Kidney (tissue), 13 donors: ENCODE measurements at regions not wholly inside any gene's neighbourhood (a gene's known extent, or its start where the extent isn't known, plus 50 kb on each side); places are given as distances from the start of the nearest gene placed in this dataset.

Experiments used
- DNase-seq, 5 donors: peaks; one replicate each; pipeline ENCODE4 v3.0.0-alpha.2; 2013 to 2020
- FAIRE-seq: peaks from 2 replicates; lab custom pipeline; 2012; peaks lifted over from hg19 to GRCh38; lab: Jason Lieb, UNC
- H3K27ac ChIP-seq, 2 donors: one replicate each; pipeline ENCODE4 v1.7.0; 2013; ENCODE audit warnings: low read depth in 2 of 2, low read length in 2 of 2, inconsistent platforms in 1 of 2
- H3K27me3 ChIP-seq: one replicate; pipeline ENCODE4 v1.7.1; 2013; ENCODE audit warnings: low read length, inconsistent platforms; ENCODE audit not compliant: control insufficient read depth, insufficient read depth
- H3K36me3 ChIP-seq, 3 donors: one replicate each; pipeline versions ENCODE4 v1.7.0 to v1.7.1; 2013; ENCODE audit warnings: low read length in 3 of 3, control low read depth in 1 of 3, inconsistent platforms in 1 of 3; ENCODE audit not compliant: insufficient read depth in 3 of 3, control insufficient read depth in 2 of 3
- H3K4me1 ChIP-seq, 3 donors: one replicate each; pipeline versions ENCODE4 v1.7.0 to v1.7.1; 2013; ENCODE audit warnings: low read length in 3 of 3, inconsistent platforms in 1 of 3, low read depth in 1 of 3; ENCODE audit not compliant: control insufficient read depth in 2 of 3, insufficient read depth in 2 of 3
- H3K4me3 ChIP-seq, 3 donors: one replicate each; pipeline versions ENCODE4 v1.7.0 to v1.8.1; 2013; ENCODE audit warnings: low read length in 3 of 3, control low read depth in 1 of 3, inconsistent platforms in 1 of 3
- H3K9ac ChIP-seq, 3 donors: one replicate each; pipeline versions ENCODE4 v1.7.0 to v1.7.1; 2013; ENCODE audit warnings: low read length in 3 of 3, control low read depth in 1 of 3, inconsistent platforms in 1 of 3
- H3K9me3 ChIP-seq, 3 donors: one replicate each; pipeline versions ENCODE4 v1.7.0 to v1.7.1; 2013; ENCODE audit warnings: low read length in 3 of 3, control low read depth in 1 of 3, inconsistent platforms in 1 of 3; ENCODE audit not compliant: control insufficient read depth in 2 of 3, insufficient read depth in 1 of 3
- CTCF ChIP-seq: IDR thresholded peaks from 3 replicates; pipeline ENCODE4 v1.5.1; 2012; ENCODE audit warnings: mild to moderate bottlenecking, moderate library complexity, borderline replicate concordance; ENCODE audit not compliant: insufficient read depth; ENCODE audit errors: extremely low read depth
- intact Hi-C: fragments of 100-400 bp; cut with DNase I; formaldehyde crosslinking; loops from one replicate; pipeline ENCODE4 v1.11.1; 2022
- donor health status: control.
- donor health status: control.
- donor health status: control.
- donor health status: control.
- donor health status: control.
- donor health status: DM: yes; HTN: yes; CAD: no.
- donor health status: Normal renal cell carcinoma (clear cell type).

GRCh38 chr3:180409883-180410282, 192.1 kb upstream of the TTC14 start:
- no peak for FAIRE-seq
- H3K36me3 ChIP-seq: no peaks in the 10 kb centered on the region
- intact Hi-C loops: no loop called here
- no peak overlapping the region for H3K9ac ChIP-seq
- H3K9me3 ChIP-seq: no peaks in the 10 kb centered on the region
- H3K27ac ChIP-seq: no peak overlapping the region
- DNase-seq: no peak
- TF ChIP-seq CTCF: no peak
- H3K4me1 ChIP-seq: no peaks in the 10 kb centered on the region
- no peaks in the 10 kb centered on the region for H3K27me3 ChIP-seq
- H3K4me3 ChIP-seq: no peak overlapping the region

GRCh38 chr3:180414157-180414556, 187.8 kb upstream of the TTC14 start:
- Histone ChIP-seq H3K9me3 (no peaks in the 10 kb centered on the region), H3K4me3 (no peak overlapping the region), H3K27ac (no peak overlapping the region), H3K36me3 (no peaks in the 10 kb centered on the region), H3K9ac (no peak overlapping the region), H3K4me1 (no peaks in the 10 kb centered on the region), H3K27me3 (no peaks in the 10 kb centered on the region)
- no peak for DNase-seq
- no peak for FAIRE-seq
- TF ChIP-seq CTCF: no peak
- intact Hi-C loops: no loop called here

GRCh38 chr3:180416111-180416594, 185.8 kb upstream of the TTC14 start:
- H3K27ac ChIP-seq: no peak overlapping the region
- no peaks in the 10 kb centered on the region for H3K36me3 ChIP-seq
- H3K27me3 ChIP-seq: no peaks in the 10 kb centered on the region
- H3K4me3 ChIP-seq: no peak overlapping the region
- no peak for TF ChIP-seq CTCF
- no peak overlapping the region for H3K9ac ChIP-seq
- H3K4me1 ChIP-seq: no peaks in the 10 kb centered on the region
- intact Hi-C loops: no loop called here
- FAIRE-seq (no peak), DNase-seq (no peak)
- no peaks in the 10 kb centered on the region for H3K9me3 ChIP-seq

GRCh38 chr3:180417241-180417640, 184.7 kb upstream of the TTC14 start:
- no peak overlapping the region for H3K9ac ChIP-seq
- no peak overlapping the region for H3K27ac ChIP-seq
- H3K9me3 ChIP-seq: no peaks in the 10 kb centered on the region
- intact Hi-C loops: no loop called here
- H3K36me3 ChIP-seq: no peaks in the 10 kb centered on the region
- FAIRE-seq (no peak), DNase-seq (no peak)
- TF ChIP-seq CTCF: no peak
- no peaks in the 10 kb centered on the region for H3K4me1 ChIP-seq
- H3K27me3 ChIP-seq: no peaks in the 10 kb centered on the region
- H3K4me3 ChIP-seq: no peak overlapping the region
